Hepatic stellate cell (primary cell): ENCODE measurements at regions not wholly inside any gene's neighbourhood (a gene's known extent, or its start where the extent isn't known, plus 50 kb on each side); places are given as distances from the start of the nearest gene placed in this dataset.
"Not testable (repeated sequence)": the region's sequence is repeated elsewhere in the genome, so short reads cannot be mapped to it uniquely, and the experiment has no call there.

ENCODE experiments used
- DNase-seq: peaks from one replicate; pipeline ENCODE4 v3.0.0; 2011; ENCODE audit warnings: low spot score

DNA sequence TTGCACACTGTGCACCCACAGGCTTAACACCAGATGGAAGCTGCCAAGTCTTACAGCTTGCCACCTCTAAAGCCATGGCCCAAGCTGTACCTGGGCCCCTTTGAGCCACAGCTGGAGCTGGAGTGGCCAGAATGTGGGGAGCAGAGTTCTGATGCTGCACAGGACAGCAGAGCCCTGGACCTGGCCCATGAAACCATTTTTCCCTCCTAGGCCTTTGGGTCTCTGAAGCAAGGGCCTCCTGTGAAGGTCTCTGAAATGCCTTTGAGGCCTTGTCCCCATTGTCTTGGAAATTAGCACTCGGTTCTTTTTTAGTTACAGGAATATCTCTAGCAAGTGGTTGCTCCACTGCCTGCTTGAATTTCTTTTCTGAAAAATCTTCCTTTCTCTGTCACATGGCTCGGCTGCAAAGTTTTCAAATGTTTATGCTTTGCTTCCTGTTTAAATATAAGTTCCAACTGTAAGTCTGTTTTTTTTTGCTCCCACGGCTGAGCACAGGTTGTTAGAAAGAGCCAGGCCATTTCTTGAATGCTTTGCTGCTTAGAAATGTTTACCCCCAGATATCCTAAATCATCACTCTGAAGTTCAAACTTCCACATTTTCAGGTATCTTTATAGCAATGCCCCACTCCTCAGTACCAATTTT lies 156.8 kb upstream of the GORAB start:
- no peak for DNase-seq

DNA sequence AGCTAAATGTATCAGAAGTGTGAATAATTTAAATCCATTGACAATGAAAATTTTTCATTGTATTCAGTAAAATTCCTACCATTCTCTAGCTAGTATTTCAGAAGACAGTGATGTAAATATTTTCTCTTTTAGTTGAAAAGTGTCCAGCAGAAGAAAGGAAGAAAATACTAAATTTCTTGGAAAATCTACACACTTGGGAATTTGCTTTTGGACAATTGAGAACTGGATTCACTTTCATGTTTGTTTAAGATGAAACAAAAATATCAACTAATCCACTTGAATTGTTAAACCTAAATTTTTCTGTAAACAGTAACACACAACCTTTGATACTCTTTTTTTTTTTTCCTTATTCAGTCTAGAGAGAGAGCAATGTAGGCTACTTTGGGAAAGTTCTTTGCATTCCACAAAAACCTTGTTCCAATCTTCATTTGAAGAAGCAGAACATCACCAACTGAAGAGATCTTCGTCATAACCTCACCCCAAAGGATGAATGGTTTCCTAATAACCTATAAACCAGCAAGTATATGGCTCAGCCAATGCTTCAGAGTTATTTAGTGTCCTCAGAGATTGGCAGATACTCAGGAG lies 155.1 kb upstream of the GORAB start:
- DNase-seq, result no peak

DNA sequence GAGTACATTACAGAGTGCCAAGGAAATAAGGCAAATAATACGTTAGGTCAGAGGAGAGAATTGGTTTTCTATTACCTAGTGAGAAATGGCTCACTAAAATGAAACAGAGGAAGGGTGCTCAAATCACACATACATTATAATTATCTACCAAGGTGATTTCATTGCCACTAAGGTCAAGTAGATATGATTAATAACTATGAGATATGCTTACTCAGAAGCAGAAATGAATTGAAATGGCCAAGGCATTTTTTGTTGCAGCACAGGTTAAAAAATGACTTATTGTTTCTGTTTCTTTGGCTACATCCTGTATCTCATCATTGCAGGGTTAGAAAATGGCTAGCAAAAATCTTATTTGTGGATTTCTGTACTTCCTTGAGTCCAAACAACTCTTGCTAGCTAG lies 154.5 kb upstream of the GORAB start:
- no peak for DNase-seq

DNA sequence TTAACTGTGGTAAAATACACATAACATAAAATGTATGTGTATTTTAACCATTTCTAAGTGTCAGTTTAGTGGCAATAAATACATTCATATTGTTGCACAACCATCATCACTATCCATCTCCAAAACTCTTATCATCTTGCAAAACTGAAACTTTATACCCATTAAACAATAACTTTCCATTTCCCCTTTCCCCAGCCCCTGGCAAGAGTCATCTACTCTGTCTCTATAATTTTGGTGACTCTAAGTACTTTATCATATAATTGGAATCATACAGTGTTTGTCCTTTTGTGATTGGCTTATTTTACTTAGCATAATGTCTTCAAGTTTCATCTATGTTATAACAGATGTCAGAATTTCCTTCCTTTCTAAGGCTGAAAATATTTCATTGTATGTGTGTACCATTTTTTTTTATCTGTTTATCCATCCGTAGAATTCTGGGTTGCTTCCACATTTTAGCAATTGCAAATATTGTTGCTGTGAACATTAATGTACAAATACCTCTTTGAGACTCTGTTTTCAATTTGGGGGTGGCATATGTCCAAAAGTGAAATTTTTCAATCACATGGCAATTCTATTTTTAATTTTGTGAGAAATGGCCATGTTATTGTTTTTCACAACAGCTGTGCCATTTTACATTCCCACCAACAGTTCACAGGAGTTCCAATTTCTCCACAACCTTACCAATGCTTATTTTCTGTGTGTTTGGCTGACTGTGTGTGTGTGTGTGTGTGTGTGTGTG lies 153.9 kb upstream of the GORAB start:
- no peak for DNase-seq

DNA sequence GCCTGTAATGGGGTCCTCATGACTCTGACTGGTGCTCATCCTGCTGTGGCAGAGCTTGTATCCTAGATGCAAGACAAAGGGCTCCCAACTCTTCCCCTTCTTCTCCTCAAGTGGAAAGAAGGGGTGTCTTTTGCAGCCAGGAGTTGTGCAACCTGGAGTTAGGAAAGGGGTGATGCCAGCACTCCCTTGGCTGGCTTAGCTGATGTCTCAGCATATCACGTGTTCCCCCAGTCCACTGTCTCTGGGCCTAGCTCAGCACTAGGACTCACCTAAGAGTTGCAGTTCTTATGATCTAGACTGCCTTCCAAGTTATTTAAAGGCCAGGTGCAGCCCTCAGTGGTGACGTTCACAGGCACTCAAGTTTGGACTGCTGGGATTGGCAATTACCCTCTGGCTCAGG lies 146.2 kb upstream of the GORAB start:
- DNase-seq, result no peak

DNA sequence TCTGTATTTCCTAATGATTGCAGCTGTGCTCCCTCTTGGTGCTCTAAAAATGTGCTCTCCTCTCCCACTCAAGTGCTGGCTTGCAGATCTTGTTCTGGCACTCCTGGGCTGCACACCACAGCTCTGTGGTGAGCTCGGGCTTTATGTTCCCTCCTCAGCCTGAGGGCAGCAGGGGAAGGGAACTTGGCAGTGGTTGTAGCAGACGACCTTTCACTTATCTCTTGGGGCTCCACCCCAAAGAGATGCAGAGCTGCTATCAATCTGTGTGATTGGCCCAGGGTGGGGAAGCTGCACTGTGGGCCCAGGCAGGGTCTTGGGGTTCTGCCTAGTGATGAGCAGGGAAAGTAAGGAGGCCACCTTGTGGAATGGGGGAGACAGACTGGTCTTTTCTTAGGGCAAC lies 143.5 kb upstream of the GORAB start:
- no peak for DNase-seq

DNA sequence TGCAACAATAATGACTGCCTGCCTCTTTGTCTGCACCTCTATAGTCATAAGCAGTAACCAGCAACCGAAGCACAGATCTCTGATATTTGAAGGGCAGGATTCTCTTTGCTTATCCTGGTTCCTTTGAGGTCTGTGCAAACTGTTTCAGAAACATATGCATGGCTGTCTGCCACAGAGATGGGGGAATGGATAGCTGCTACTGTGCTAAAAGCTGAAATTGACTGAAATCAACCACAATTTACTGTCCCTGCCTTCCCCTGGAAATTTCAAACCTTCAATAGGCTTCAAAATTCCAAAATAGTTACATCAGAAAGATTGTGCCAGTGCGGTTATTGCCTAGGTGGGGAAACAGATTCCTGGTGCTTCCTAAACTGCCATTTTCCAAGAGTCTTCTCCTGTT lies 136.8 kb upstream of the GORAB start:
- no peak for DNase-seq

DNA sequence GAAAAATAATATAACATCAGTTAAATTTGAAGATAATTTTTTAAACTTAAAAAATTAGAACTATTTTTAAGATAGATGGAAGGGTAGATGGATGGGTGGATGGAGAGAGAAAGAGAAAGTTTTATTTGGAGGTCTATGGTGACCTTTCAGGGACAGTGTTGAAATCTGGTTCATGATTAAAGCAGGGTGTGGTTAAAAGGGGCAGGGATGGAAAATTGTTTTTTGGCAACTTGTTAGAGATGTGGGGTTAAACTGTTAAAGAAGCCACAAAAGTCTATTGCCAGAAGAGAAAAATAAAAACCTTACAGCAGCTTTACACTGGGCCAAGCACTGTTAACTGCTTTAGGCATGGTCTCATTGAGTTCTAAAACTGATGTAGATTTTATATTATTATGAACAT lies 134.9 kb upstream of the GORAB start:
- DNase-seq, result no peak

DNA sequence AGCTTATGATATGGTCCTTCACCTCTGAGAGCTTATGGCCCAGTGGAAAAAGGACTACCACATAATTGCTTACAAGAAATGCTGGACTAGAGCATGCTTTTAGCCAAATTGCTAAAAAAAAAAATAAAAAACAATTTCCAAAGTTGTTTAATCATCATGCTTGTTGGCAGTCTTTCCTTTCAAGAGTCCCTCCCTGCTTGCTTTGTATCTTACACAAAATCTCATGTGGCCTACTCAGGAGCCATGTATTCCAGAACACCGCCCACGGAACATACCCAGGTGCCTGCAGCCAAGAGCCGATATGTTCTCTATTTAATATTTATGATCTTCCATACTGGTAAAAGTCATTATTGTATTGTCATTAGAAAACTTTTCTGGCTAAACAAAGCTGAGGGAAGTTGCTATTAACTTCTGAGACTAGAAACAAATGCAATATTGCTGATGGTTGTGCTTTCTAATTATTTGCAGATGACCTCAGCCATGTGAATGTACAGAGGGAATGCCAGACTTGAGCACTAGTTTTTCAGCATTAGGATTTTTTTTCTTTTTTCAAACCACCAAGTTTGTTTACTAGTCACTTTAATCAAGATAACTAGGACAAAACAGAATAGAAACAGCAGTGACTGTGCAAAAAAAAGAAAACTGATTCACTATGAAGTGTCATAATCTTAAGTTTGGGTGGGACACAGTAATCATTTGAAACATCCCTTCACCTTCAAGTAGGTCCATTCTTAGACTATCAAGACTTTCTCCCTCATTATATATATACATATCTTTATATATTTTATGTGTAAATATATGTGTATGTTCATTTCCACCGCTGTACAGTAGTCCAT lies 129.3 kb upstream of the GORAB start:
- DNase-seq, result no peak

DNA sequence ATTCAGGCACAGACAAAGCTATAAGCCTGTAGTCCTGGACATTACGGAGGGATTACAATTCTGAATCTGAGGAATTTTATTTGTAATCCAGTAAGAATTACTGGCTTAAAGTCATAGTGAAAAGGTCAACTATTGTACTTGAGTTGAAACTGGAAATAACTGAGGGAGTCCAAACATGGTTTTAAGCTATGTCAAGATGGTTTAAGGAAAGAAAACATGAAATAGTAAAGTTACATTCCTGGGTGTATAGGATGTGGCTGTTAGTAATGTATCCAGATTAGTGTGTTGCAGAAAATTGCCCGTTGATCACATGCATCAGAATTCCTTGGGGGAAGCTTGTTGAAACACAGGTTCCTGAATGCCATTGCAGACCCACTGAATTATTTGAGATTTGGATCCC lies 124.8 kb upstream of the GORAB start:
- DNase-seq, result no peak

DNA sequence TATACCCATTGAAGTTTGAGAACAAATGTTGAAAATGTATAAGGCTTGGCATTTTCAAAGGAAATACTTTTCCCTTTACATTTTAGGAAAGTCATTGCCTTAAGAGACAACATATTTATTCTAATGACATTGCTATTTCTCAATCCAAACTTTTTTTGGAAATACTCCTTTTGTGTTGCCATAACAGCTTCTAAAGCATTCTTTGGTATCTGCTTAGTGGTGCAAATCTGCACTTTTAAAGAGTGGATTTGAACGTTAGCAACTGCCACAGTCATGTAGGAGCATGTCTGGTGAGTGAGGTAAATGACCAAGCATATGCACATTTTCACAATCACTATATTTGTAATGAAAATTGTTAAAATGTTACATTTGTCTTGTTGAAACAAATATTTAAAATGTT lies 124.4 kb upstream of the GORAB start:
- DNase-seq, result no peak

DNA sequence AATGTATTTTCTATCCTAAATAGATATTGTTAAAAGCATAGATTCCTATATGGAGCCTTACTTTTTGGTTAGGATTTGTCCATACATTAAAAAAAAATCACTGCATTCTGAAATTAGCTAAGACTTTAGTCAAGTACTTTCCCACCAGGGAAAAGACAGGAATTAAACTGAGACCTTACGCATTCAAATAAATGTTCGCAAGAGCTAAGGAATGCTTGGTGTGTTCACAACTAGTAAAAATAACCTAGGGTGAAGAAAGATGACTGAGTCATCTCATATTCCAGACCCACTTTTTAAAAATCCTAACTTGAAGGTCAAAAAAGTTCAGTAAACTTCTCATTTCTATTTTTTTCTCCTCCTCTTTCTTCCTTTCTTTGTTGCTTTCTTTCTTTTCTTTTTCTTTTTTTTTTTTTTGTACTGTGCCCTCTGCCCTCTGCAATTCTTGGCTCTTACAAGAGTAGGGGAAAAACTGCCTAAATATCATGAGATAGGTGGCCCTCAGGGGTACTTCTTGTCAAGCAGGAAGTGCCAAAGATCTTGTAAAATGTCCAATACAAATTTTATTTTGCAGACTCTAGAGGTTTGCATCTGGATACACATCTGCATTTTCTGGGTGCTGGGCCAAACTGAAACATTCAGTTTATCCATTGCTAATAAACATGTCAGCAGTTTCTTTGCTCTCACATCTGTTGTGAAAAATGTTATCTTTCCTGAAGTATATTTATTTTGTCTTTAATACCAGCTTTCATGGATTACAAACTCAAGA lies 121.4 kb upstream of the GORAB start:
- DNase-seq, result peak; percentile 29

DNA sequence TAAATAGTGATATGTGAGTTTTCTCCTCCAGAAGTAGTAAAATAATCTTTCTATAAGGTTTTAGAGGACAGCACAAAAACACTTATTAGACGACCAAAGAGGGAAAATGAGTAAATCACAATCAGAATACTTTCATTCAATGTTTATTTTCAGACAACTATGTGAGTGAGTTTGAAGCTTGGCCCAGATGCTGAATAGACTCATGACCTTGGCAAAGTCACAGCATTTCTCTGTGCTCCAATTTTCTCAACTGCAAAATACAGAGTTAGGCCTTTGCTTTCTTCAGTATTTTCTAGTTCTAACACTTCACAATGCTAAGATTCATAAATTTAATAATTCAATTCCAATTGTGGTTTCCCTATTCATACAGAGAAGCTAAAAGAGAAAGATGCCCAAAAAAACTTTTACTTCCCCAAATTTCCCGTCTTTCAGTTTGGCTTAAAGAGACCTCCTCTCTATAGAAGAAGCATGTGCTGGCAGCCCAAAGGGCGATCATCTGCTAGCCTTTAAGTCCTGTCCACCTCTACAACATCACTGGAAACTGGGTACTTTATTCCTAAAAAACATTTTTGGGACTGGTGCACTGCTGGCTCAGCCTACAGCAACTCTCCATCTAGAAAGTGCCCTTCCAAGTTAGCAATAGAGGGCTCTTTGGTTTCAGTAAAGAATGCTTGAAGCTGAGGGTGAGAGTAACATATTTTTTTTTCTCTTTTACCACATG lies 116.8 kb upstream of the GORAB start:
- no peak for DNase-seq

DNA sequence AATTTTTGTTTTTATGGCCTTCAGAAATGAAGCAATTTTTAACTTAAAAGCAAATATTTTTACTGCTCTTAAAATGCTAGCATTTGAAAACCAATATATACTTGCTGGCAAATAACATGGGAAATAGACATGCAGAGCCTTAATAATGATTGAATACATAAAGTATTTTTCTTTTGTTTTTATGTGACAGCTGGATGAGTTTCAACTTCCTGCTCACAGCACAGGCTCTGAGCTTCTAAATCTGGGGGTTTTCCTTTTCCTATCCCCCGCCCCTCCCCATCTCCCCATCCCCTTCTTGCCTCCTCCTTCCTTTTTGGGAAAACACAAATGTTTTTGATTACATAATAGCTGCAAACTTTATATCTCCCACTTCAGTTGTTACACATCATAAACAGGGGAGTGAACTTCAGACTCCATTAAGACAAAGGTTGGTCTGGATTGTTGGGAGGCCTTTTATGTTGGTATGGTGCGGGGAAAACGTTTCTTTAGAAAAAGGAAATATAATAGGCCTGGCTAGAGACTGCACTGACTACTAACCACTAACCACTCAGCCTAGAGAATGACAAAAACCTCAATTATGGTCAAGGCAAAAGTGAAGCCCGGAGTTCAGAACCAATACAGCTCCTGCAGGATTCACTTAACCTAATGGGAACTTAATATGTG lies 116.1 kb upstream of the GORAB start:
- no peak for DNase-seq

DNA sequence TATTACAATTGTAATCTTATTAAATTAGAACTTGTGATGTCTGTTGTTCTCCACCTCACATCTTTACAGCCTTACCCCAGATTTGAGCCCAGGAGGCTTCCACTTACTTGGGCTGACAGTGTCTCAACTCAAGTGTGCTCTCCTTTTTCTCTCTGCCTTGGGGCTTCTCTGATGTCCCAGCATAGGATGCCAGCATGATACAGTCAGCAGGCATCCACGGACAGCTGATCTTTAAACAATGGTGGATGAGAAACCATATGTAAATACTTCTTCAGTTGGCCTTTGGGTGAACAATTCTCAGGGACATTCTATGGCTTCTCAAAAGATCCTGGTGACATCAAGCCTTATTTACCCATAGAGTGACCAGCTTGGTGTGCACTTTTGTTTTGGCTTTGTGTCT lies 107.6 kb upstream of the GORAB start:
- no peak for DNase-seq

DNA sequence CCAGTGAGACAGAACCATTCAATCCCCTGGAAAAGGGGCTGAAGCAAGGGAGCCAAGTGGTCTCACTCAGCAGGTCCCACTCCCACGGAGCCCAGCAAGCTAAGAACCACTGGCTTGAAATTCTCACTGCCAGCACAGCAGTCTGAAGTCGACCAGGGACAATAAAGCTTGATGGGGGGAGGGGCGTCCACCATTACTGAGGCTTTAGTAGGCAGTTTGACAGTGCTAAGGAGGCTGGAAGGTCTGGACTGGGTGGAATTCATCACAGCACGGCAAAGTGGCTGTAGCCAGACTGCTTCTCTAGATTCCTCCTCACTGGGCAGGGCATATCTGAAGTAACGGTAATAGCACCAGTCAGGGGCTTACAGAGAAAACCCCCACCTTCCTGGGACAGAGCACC lies 105.4 kb upstream of the GORAB start:
- DNase-seq, result no peak

DNA sequence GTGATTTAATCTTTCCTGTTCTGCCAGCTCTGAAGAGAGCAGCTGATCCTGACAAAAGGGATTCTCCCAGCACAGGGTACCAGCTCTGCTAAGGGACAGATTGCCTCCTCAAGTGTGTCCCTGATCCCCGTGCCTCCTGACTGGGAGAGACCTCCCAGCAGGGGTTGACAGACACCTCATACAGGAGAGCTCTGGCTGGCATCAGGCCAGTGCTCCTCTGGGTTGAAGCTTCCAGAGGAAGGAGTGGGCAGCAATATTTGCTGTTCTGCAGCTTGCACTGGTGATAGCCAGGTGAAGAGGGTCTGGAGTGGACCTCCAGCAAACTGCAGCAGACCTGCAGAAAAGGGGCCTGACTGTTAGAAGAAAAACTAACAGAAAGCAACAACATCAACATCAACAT lies 105.0 kb upstream of the GORAB start:
- not testable (repeated sequence) for DNase-seq

DNA sequence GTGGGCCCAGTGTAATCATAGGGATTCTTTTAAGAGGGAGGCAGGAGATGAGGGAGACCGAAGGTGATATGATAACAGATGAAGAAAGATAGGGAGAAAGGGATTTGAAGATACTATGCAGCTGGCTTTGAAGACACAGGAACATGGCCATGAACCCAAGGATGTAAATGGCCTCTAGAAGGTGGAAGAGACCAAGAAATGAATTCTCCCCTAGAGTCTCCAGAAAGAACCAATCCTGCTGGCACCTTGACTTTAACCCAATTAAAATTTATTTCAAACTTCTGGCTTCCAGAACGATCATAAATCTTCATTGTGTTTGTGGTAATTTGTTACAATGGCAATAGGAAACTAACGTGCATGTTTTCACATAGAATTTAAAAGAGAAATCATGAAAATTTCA lies 95.0 kb upstream of the GORAB start:
- no peak for DNase-seq

DNA sequence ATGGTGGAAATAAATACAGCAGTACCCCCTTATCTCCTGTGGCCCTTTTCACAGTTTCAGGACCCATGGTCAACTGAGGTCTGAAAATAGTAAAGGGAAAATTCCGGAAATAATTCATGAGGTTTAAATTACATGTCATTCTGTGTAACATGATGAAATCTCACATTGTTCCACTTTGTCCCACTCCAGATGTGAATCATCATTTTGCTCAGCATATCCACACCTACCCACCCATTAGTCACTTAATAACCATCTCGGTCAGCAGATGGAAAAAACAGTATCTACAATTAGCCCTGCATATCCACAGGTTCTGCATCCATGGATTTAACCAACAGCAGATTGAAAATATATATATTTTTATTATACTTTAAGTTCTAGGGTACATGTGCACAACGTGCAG lies 86.9 kb upstream of the GORAB start:
- no peak for DNase-seq

DNA sequence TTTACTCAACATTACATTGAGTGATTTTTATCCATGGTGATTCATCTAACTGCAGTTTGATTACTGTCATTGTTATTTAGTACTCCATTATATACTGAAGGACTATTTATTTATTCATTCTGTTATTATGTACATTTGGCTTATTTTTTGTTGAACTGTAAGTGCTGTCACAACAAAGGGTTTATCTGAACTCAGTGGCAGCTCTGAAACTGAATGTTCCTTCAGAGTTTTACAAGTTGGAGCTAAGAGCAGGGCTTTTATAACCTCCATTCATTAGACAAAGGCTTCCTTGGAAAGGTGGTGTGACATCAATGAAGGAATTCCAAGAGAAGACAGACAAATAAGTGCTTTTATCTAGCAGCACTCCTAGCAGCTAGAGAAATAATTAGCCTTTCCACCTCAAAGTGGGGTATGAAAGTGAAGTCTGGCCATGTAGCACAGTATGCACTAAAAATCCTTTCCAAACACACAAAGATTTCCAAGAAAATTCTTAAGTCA lies 83.3 kb upstream of the GORAB start:
- no peak for DNase-seq
